ENCODE measurements at regions not wholly inside any gene's neighbourhood (a gene's known extent, or its start where the extent isn't known, plus 50 kb on each side); places are given as distances from the start of the nearest gene placed in this dataset.

DNA sequence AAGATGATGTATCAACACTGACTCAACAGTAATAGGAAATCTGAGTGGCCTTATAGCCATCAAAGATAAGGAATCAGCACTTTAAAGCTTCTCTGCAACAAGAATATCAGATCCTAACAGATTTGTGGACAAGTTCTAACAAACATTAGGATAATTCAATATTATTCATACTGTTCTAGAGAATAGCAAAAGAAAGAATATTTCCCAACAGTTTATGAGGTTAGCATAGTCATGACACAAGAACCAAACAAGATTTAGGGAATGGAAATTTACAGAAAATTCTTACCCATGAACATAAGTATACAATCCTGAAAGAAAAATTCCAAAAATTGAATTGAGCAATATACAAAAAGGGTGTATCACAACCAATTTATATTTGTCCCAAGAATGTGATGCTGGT lies 64.3 kb upstream of the BTBD3 start:
- no peak for DNase-seq (ENCODE audit: low spot score)
- no peak overlapping the region for H3K27ac Mint-ChIP-seq
- H3K36me3 Mint-ChIP-seq (ENCODE audit: low read depth): no peaks in the 10 kb centered on the region
- no peaks in the 10 kb centered on the region for H3K27me3 Mint-ChIP-seq (ENCODE audit: insufficient read depth)
- no peaks in the 10 kb centered on the region for H3K4me1 Mint-ChIP-seq (ENCODE audit: low read depth)
- no peak overlapping the region for H3K4me3 Mint-ChIP-seq
- H3K9me3 Mint-ChIP-seq: no peaks in the 10 kb centered on the region
- intact Hi-C loops (cut with micrococcal nuclease): no loop called here

DNA sequence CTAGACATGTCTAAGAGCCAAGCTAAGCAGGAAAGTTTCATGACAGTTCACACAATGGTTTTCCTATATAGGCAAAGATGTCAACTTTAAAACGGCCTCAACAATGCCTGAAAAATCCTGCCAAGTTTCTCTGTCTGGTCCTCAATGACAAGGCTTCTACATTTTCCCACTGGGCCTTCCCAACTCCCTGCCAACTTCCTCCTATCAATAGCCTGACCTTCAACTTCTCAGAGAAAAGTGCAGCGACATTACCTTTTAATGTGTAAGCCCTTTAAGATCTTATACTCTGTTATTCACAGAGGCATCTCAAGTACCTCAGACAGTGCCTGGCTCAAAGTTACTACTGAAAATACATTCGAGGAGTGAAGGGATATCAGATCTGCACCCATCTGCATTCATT lies 56.2 kb upstream of the BTBD3 start:
- H3K27ac Mint-ChIP-seq: no peak overlapping the region

DNA sequence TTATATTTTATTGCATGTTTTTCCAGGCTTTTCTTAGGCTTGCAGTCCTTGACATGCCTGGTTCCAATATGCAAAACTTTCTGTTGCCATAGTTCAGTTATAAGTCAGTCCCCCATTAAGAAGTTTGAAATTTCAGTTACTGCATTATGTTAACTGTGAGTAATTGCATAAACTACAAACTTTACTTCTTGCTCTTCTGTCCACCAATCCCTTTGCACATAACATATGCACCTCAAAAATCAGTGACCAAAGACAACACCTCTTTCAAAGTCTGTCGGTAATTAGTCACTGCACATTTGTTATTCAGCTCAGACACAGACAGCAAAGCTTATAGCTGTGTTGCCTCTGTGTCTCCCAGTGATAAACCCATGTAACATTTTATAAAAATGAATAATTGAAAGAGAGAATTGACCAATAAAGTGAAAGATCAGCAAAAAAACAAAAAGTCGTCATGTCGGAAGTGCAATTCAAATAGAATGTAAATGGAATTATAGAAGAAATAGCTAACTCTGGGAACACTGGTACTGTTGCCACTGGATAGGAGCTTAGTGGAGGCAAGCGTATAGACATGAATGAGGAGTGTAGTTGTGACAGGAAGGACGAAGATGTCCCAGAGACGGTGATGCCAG lies 50.3 kb upstream of the BTBD3 start:
- no peaks in the 10 kb centered on the region for H3K4me1 Mint-ChIP-seq (ENCODE audit: low read depth)
- H3K27ac Mint-ChIP-seq: no peak overlapping the region
- peaks cover 2% of the 10 kb centered on the region for H3K27me3 Mint-ChIP-seq (ENCODE audit: insufficient read depth)
- no peaks in the 10 kb centered on the region for H3K9me3 Mint-ChIP-seq
- intact Hi-C loops (cut with micrococcal nuclease): no loop called here
- H3K36me3 Mint-ChIP-seq (ENCODE audit: low read depth): no peaks in the 10 kb centered on the region
- H3K4me3 Mint-ChIP-seq: no peak overlapping the region
- no peak for DNase-seq (ENCODE audit: low spot score)

More for the DNA sequence above, 56.2 kb upstream of the BTBD3 start:
- H3K9me3 Mint-ChIP-seq: no peaks in the 10 kb centered on the region
- no peak overlapping the region for H3K4me3 Mint-ChIP-seq
- intact Hi-C loops (cut with micrococcal nuclease): no loop called here
- H3K36me3 Mint-ChIP-seq (ENCODE audit: low read depth): no peaks in the 10 kb centered on the region
- H3K27me3 Mint-ChIP-seq (ENCODE audit: insufficient read depth): peaks cover 3% of the 10 kb centered on the region
- no peaks in the 10 kb centered on the region for H3K4me1 Mint-ChIP-seq (ENCODE audit: low read depth)
- DNase-seq (ENCODE audit: low spot score): no peak

Data from activated T-helper 1 cell treated with anti-CD3 and anti-CD28 coated beads, Interleukin-12 subunit alpha, Interleukin-12 subunit beta, Interleukin-2, Interleukin-4 antibody, amounts not matched to agents 30 ng/mL and 10 ng/mL and 1 ng/mL, durations not matched to agents 14 hours and 24 hours and 36 hours (primary cell).